HepG2 (cell line): ENCODE measurements at regions not wholly inside any gene's neighbourhood (a gene's known extent, or its start where the extent isn't known, plus 50 kb on each side); places are given as distances from the start of the nearest gene placed in this dataset.

Source experiments
- ATAC-seq: fragments of 200-7000 bp; cut with Tn5 transposase; 3 replicates; pipeline ENCODE4 v1.9.1; 2020; ENCODE audit warnings: mild to moderate bottlenecking, moderate library complexity
- BruUV-seq: library from RNA; stranded (reverse); fragments of 400-500 nt; replicated peaks from 2 replicates; lab custom pipeline; 2021; lab: Mats Ljungman, UMichigan
- CTCF ChIA-PET: fragments of 300-600 bp; formaldehyde crosslinking; extraction: SDS; loops from one replicate; lab custom pipeline; 2021; ENCODE audit warnings: low total read pairs, inconsistent platforms, low intra/inter-chr PET ratio; lab: Yijun Ruan, JAX
- POLR2A ChIA-PET: fragments of 350-600 bp; sonication (Branson Sonifier 250); formaldehyde crosslinking; loops from one replicate; lab custom pipeline; 2020; ENCODE audit warnings: antibody characterized with exemption, inconsistent platforms; lab: Yijun Ruan, JAX
- DNase-seq: peaks from one replicate; pipeline ENCODE4 v3.0.0-alpha.2; 2015; ENCODE audit warnings: low spot score
- FAIRE-seq: peaks from 3 replicates; lab custom pipeline; 2011; peaks lifted over from hg19 to GRCh38; lab: Jason Lieb, UNC
- H2AFZ ChIP-seq: one replicate; pipeline ENCODE4 v1.6.1; 2011; ENCODE audit warnings: low read length, inconsistent platforms
- H3K27ac ChIP-seq: fragments of 300-600 bp; 3 replicates; pipeline ENCODE4 v1.8.0; 2011; ENCODE audit warnings: mixed run types, mild to moderate bottlenecking, mixed read lengths, low read length, inconsistent platforms; ENCODE audit not compliant: insufficient read depth; ENCODE audit errors: extremely low read length
- H3K27me3 ChIP-seq, 2 experiments: fragments of 200-600 bp in 1 of 2; 2 replicates in 1 of 2; 3 replicates in 1 of 2; pipeline versions ENCODE4 v1.6.0 to v1.8.0; 2011; ENCODE audit warnings: low read length in 2 of 2, mild to moderate bottlenecking in 2 of 2, moderate library complexity in 2 of 2, inconsistent platforms in 1 of 2; ENCODE audit not compliant: insufficient read depth in 2 of 2, control insufficient read depth in 1 of 2
- H3K36me3 ChIP-seq, 2 experiments: fragments of 200-600 bp in 1 of 2; replicated peaks in 1 of 2; 2 replicates in 1 of 2; 3 replicates in 1 of 2; pipeline versions ENCODE4 v1.5.1 to v1.8.0; 2011; ENCODE audit warnings: low read length in 2 of 2, inconsistent platforms in 1 of 2; ENCODE audit not compliant: insufficient read depth in 2 of 2, control insufficient read depth in 1 of 2
- H3K4me1 ChIP-seq: 2 replicates; pipeline ENCODE4 v1.5.1; 2012; ENCODE audit warnings: low read length, inconsistent platforms; ENCODE audit not compliant: insufficient read depth
- H3K4me2 ChIP-seq: 2 replicates; pipeline ENCODE4 v1.6.0; 2011; ENCODE audit warnings: low read depth, low read length, inconsistent platforms
- H3K4me3 ChIP-seq, 3 experiments: fragments of 200-600 bp in 1 of 3; sonication (generic), shearing (Covaris generic) in 1 of 3; replicated peaks in 1 of 3; 2 replicates each; pipeline ENCODE4 v1.5.1; 2011 to 2016; ENCODE audit warnings: low read length in 3 of 3, inconsistent platforms in 2 of 3, low read depth in 2 of 3, mild to moderate bottlenecking in 2 of 3, control low read depth in 1 of 3, mixed read lengths in 1 of 3; ENCODE audit not compliant: insufficient read depth in 1 of 3
- H3K79me2 ChIP-seq: one replicate; pipeline ENCODE4 v1.6.1; 2011; ENCODE audit warnings: low read length, inconsistent platforms; ENCODE audit not compliant: insufficient read depth
- H3K9ac ChIP-seq: 2 replicates; pipeline ENCODE4 v1.6.0; 2011; ENCODE audit warnings: mild to moderate bottlenecking, low read depth, low read length, inconsistent platforms; ENCODE audit not compliant: insufficient read depth
- H3K9me3 ChIP-seq: 2 replicates; pipeline ENCODE4 v1.5.1; 2012; ENCODE audit warnings: mild to moderate bottlenecking, low read length
- H4K20me1 ChIP-seq: 2 replicates; pipeline ENCODE4 v1.6.0; 2011; ENCODE audit warnings: inconsistent platforms, mild to moderate bottlenecking, low read length, moderate library complexity; ENCODE audit not compliant: insufficient read depth
- FOXO1 ChIP-seq: sonication (generic); formaldehyde crosslinking; IDR thresholded peaks from 2 replicates; pipeline ENCODE4 v1.4.0; 2020; ENCODE audit warnings: missing genetic modification reagents
- KMT2A ChIP-seq: sonication (generic); formaldehyde crosslinking; IDR thresholded peaks from 2 replicates; pipeline ENCODE4 v1.4.0; 2020; ENCODE audit warnings: missing genetic modification reagents
- MNT ChIP-seq: fragments of 450-650 bp; IDR thresholded peaks from 2 replicates; pipeline ENCODE4 v1.6.1; 2016
- PCBP1 ChIP-seq: fragments of 200-400 bp; formaldehyde crosslinking; IDR thresholded peaks from 2 replicates; pipeline ENCODE4 v1.6.1; 2017; ENCODE audit warnings: mild to moderate bottlenecking, low read depth, low read length, borderline replicate concordance
- TSC22D2 ChIP-seq: sonication (generic); formaldehyde crosslinking; IDR thresholded peaks from 2 replicates; pipeline ENCODE4 v1.5.1; 2020; ENCODE audit warnings: missing genetic modification reagents, mild to moderate bottlenecking, borderline replicate concordance
- USF2 ChIP-seq, 2 experiments: sonication (generic) in 1 of 2; formaldehyde crosslinking in 1 of 2; IDR thresholded peaks; 2 replicates each; pipeline versions ENCODE4 v1.5.1 to v1.6.1; 2011 to 2020; ENCODE audit warnings: borderline replicate concordance in 1 of 2, low read depth in 1 of 2, low read length in 1 of 2, mild to moderate bottlenecking in 1 of 2, missing genetic modification reagents in 1 of 2, moderate library complexity in 1 of 2
- ZNF12 ChIP-seq: sonication (generic); formaldehyde crosslinking; IDR thresholded peaks from 2 replicates; pipeline ENCODE4 v1.5.0; 2020; ENCODE audit warnings: missing genetic modification reagents
- ZNF207 ChIP-seq: fragments of 450-650 bp; IDR thresholded peaks from 2 replicates; pipeline ENCODE4 v1.6.1; 2016; ENCODE audit warnings: antibody characterized with exemption, borderline replicate concordance
- ZNF382 ChIP-seq: sonication (generic); formaldehyde crosslinking; IDR thresholded peaks from 2 replicates; pipeline ENCODE4 v1.5.0; 2020; ENCODE audit warnings: missing genetic modification reagents, mild to moderate bottlenecking, borderline replicate concordance
- ZNF414 ChIP-seq: sonication (generic); formaldehyde crosslinking; IDR thresholded peaks from 2 replicates; pipeline ENCODE4 v1.5.0; 2020; ENCODE audit warnings: missing genetic modification reagents
- WGBS: methylation state at CpG from one replicate; pipeline ENCODE4 v1.1.6; 2017; ENCODE audit warnings: low lambda C conversion rate; 5-methylcytosine and 5-hydroxymethylcytosine counted together
- in situ Hi-C: cut with HindIII; loops from 2 replicates; pipeline ENCODE4 v1.10.0; 2017; ENCODE audit warnings: low pct_unique_long_range_greater_than_20kb; ENCODE audit not compliant: extremely low pct_ligation_motif_present
- intact Hi-C: fragments of 100-400 bp; cut with micrococcal nuclease; formaldehyde crosslinking; loops from one replicate; pipeline ENCODE4 v1.10.0; 2022; ENCODE audit not compliant: unreplicated experiment
- TF ChIP-seq, protein P1 (sequence below): sonication (generic); formaldehyde crosslinking; IDR thresholded peaks from 2 replicates; pipeline ENCODE4 v1.8.1; 2023; ENCODE audit warnings: missing genetic modification reagents, inconsistent platforms, borderline replicate concordance
- TF ChIP-seq, protein P2 (sequence below): IDR thresholded peaks from 2 replicates; pipeline ENCODE4 v1.6.1; 2016; ENCODE audit warnings: missing compliant biosample characterization, missing genetic modification reagents, borderline replicate concordance

- no peak overlapping the region for H3K9ac ChIP-seq
- H3K36me3 ChIP-seq: no peaks in the 10 kb centered on the region
- 0% methylated on average over 2 of the region's 3 CpGs for WGBS
- no peaks in the 10 kb centered on the region for H3K79me2 ChIP-seq
- DNase-seq: no peak
- H3K4me3 ChIP-seq: no peak overlapping the region
- no peaks in the 10 kb centered on the region for H3K27me3 ChIP-seq
- no peak overlapping the region for H2AFZ ChIP-seq
- in situ Hi-C loops: no loop called here
- no peaks in the 10 kb centered on the region for H3K4me1 ChIP-seq
- H3K4me2 ChIP-seq: no peak overlapping the region
- TF ChIP-seq MNT: peak; percentile 58
- TF ChIP-seq, protein P1, sequence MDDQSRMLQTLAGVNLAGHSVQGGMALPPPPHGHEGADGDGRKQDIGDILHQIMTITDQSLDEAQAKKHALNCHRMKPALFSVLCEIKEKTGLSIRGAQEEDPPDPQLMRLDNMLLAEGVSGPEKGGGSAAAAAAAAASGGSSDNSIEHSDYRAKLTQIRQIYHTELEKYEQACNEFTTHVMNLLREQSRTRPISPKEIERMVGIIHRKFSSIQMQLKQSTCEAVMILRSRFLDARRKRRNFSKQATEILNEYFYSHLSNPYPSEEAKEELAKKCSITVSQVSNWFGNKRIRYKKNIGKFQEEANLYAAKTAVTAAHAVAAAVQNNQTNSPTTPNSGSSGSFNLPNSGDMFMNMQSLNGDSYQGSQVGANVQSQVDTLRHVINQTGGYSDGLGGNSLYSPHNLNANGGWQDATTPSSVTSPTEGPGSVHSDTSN (CRISPR knock-in tag): no peak
- H4K20me1 ChIP-seq: no peaks in the 10 kb centered on the region
- no peak for ATAC-seq
- ChIA-PET POLR2A (no interaction called here), CTCF (no interaction called here)
- no peaks in the 10 kb centered on the region for H3K9me3 ChIP-seq
- H3K27ac ChIP-seq: no peak overlapping the region
- BruUV-seq: no TSS peak
- FAIRE-seq: no peak
- intact Hi-C loops: no loop called here
Measured at GRCh38 chr11:30110691-30111090, 93.9 kb upstream of the KCNA4 start.

DNA sequence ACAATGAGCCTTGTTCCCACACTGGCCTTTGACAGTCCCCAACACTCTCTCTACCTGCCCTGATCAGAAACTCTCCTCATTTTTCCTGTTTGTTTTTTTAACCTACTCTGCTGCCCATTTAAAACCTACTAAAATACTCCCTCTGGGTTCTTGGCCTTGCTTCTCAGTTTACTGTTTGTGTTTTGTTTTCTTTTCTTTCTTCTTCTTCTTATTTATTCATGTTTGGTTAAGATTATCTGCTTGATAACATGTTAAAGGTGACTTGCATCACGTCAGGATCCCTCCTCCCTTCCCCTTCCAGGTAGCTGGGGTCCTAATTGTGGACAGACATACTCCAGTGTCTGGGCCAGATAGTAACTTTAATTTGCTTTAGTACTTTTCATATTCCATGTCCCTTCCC is 95.0 kb upstream of the KCNA4 start:
- Histone ChIP-seq H3K9me3 (no peaks in the 10 kb centered on the region), H4K20me1 (no peaks in the 10 kb centered on the region), H3K27ac (no peak overlapping the region), H2AFZ (no peak overlapping the region), H3K4me3 (no peak overlapping the region), H3K27me3 (no peaks in the 10 kb centered on the region), H3K4me1 (no peaks in the 10 kb centered on the region), H3K9ac (no peak overlapping the region), H3K4me2 (no peak overlapping the region), H3K36me3 (no peaks in the 10 kb centered on the region), H3K79me2 (no peaks in the 10 kb centered on the region)
- 0% methylated on average over 1 of the region's 1 CpG for WGBS
- ATAC-seq (no peak), DNase-seq (no peak), FAIRE-seq (no peak)
- intact Hi-C loops (no loop called here), in situ Hi-C loops (no loop called here)
- no TSS peak for BruUV-seq
- ChIA-PET CTCF (no interaction called here), POLR2A (no interaction called here)
- TF ChIP-seq PCBP1: no peak
- no peak for TF ChIP-seq ZNF12 (CRISPR knock-in tag)
- no peak for TF ChIP-seq ZNF414 (CRISPR knock-in tag)
- TF ChIP-seq, protein P2, sequence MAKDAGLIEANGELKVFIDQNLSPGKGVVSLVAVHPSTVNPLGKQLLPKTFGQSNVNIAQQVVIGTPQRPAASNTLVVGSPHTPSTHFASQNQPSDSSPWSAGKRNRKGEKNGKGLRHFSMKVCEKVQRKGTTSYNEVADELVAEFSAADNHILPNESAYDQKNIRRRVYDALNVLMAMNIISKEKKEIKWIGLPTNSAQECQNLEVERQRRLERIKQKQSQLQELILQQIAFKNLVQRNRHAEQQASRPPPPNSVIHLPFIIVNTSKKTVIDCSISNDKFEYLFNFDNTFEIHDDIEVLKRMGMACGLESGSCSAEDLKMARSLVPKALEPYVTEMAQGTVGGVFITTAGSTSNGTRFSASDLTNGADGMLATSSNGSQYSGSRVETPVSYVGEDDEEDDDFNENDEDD (CRISPR knock-in tag): no peak
- TF ChIP-seq FOXO1: no peak
- TF ChIP-seq ZNF207: no peak
- TF ChIP-seq KMT2A (CRISPR knock-in tag): no peak
- no peak for TF ChIP-seq TSC22D2 (CRISPR knock-in tag)
- no peak for TF ChIP-seq USF2 (IDR thresholded peaks at IDR 0.05; ENCODE audit: low read depth, low read length)
- TF ChIP-seq USF2 (CRISPR knock-in tag; IDR thresholded peaks at IDR 0.05; ENCODE audit: borderline replicate concordance): no peak
- no peak for TF ChIP-seq ZNF382 (CRISPR knock-in tag)
